RWPE1 (cell line): ENCODE measurements at regions not wholly inside any gene's neighbourhood (a gene's known extent, or its start where the extent isn't known, plus 50 kb on each side); places are given as distances from the start of the nearest gene placed in this dataset.
A peak's percentile ranks its signal among the peaks of the same experiment; 100 is the strongest.
"Not testable (repeated sequence)": the region's sequence is repeated elsewhere in the genome, so short reads cannot be mapped to it uniquely, and the experiment has no call there.

Source experiments
- CTCF ChIA-PET: fragments of 350-600 bp; sonication (Branson Sonifier 250); formaldehyde crosslinking; extraction: SDS; loops from one replicate; lab custom pipeline; 2021; lab: Yijun Ruan, JAX
- POLR2A ChIA-PET: fragments of 400-600 bp; formaldehyde crosslinking; extraction: SDS; loops from one replicate; lab custom pipeline; 2020; ENCODE audit warnings: antibody characterized with exemption; ENCODE audit not compliant: low non-redundant PET; lab: Yijun Ruan, JAX
- DNase-seq: peaks from one replicate; pipeline ENCODE4 v3.0.0; 2012; ENCODE audit warnings: low spot score
- H3K27ac ChIP-seq: fragments of 450-650 bp; 2 replicates; pipeline ENCODE4 v1.5.1; 2017
- TF ChIP-seq, protein P1 (sequence below): fragments of 450-650 bp; conservative IDR thresholded peaks from 2 replicates; pipeline ENCODE4 v1.5.1; 2017; ENCODE audit warnings: low read depth, mild to moderate bottlenecking

GRCh38 chrX:80929251-80929650, 119.6 kb upstream of the BRWD3 start:
- no peak overlapping the region for H3K27ac ChIP-seq
- ChIA-PET POLR2A (no interaction called here), CTCF (no interaction called here)
- TF ChIP-seq, protein P1, sequence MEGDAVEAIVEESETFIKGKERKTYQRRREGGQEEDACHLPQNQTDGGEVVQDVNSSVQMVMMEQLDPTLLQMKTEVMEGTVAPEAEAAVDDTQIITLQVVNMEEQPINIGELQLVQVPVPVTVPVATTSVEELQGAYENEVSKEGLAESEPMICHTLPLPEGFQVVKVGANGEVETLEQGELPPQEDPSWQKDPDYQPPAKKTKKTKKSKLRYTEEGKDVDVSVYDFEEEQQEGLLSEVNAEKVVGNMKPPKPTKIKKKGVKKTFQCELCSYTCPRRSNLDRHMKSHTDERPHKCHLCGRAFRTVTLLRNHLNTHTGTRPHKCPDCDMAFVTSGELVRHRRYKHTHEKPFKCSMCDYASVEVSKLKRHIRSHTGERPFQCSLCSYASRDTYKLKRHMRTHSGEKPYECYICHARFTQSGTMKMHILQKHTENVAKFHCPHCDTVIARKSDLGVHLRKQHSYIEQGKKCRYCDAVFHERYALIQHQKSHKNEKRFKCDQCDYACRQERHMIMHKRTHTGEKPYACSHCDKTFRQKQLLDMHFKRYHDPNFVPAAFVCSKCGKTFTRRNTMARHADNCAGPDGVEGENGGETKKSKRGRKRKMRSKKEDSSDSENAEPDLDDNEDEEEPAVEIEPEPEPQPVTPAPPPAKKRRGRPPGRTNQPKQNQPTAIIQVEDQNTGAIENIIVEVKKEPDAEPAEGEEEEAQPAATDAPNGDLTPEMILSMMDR: no peak
- DNase-seq: no peak

DNA sequence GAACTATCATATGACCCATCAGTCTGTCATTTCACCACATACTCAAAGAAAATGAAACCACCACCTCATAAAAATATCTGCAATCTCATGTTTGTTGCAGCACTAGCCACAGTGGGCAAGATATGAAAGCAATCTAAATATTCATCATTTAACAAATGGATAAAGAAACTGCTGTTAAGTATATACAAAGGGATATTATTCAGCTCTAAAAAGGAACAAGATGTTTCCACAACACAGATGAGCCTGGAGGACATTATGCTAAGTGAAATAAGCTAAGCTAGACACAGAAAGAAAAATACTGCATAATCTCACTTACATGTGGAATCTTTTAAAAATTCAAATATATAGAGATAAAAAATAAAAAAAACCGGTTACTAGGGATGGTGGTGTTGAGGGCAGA, 108.2 kb upstream of the BRWD3 start:
- CTCF ChIA-PET: no interaction called here
- POLR2A ChIA-PET: no interaction called here
- H3K27ac ChIP-seq: no peak overlapping the region
- no peak for DNase-seq
- TF ChIP-seq, protein P1: no peak

- DNase-seq, H3K27ac ChIP-seq, CTCF ChIA-PET, POLR2A ChIA-PET: not testable (repeated sequence)
Observed at GRCh38 chrX:80912351-80912750, 102.7 kb upstream of the BRWD3 start.

GRCh38 chrX:80879916-80880315, 70.2 kb upstream of the BRWD3 start:
- no peak overlapping the region for H3K27ac ChIP-seq
- ChIA-PET CTCF (no interaction called here), POLR2A (no interaction called here)
- no peak for DNase-seq
- TF ChIP-seq, protein P1: no peak

DNA sequence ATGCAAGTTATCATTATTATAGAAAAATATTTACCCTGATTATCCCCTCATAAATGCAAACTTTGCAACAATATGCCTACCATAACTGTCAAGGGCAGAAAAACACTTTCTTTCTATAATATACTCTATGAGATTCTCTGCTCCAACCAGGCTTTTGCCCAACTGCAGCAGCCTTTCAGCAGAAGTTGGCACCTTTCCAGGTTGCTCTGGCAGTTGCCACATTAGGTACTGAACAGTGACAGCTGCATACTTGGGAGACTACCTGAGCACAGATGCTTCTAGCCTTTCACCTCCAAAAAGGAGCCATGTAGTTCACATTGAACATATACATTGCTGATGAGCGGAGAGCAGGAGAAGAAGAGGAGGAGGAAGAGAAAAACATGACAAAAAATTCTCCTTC, 69.5 kb upstream of the BRWD3 start:
- TF ChIP-seq, protein P1: no peak
- ChIA-PET CTCF (no interaction called here), POLR2A (no interaction called here)

DNA sequence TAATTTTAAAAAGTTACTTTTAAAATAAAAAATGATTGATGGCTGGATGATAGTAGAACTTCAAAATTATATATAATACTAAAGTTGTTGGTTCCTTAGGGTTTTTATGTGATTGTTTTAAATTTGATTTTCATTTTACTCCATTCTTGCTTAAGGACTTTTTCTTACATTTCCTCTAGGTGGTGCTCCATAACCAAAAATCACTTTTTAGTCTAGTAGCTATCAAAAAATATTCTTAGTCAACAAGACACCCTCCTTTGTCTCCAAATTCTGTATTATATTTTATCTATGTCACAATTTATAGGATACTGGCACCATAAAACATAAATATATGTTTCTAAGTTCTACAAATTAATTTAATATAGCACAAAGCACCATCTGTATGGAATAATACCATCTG, 67.2 kb upstream of the BRWD3 start:
- TF ChIP-seq, protein P1: peak; percentile 27
- ChIA-PET POLR2A (no interaction called here), CTCF (interaction anchor here (0.7 kb wide), 1 partner anchor 12 kb away, joined by 3 read pairs; no protein-coding TSS in a partner anchor)
- no peak overlapping the region for H3K27ac ChIP-seq
- DNase-seq: peak; percentile 0

More for the DNA sequence above, 69.5 kb upstream of the BRWD3 start:
- no peak overlapping the region for H3K27ac ChIP-seq
- DNase-seq: no peak
